Keratinocyte (primary cell): ENCODE measurements at regions not wholly inside any gene's neighbourhood (a gene's known extent, or its start where the extent isn't known, plus 50 kb on each side); places are given as distances from the start of the nearest gene placed in this dataset.

ENCODE experiments used
- DNase-seq: peaks from one replicate; pipeline ENCODE4 v3.0.0-alpha.2; 2011; ENCODE audit warnings: low read depth, missing footprints, low spot score
- FAIRE-seq: peaks from 2 replicates; lab custom pipeline; 2011; peaks lifted over from hg19 to GRCh38; lab: Jason Lieb, UNC
- H2AFZ ChIP-seq: 2 replicates; pipeline ENCODE4 v1.6.0; 2012; ENCODE audit warnings: low read length, control low read depth, inconsistent platforms; ENCODE audit not compliant: control insufficient read depth
- H3K27ac ChIP-seq: 2 replicates; pipeline ENCODE4 v1.5.1; 2011; ENCODE audit warnings: low read length; ENCODE audit not compliant: control insufficient read depth, insufficient read depth
- H3K27me3 ChIP-seq: 3 replicates; pipeline ENCODE4 v1.6.0; 2011; ENCODE audit warnings: low read length; ENCODE audit not compliant: control insufficient read depth, insufficient read depth; ENCODE audit errors: extremely low read depth
- H3K36me3 ChIP-seq, 2 experiments: 2 replicates in 1 of 2; 3 replicates in 1 of 2; pipeline ENCODE4 v1.5.1; 2011; ENCODE audit warnings: low read length in 2 of 2, mild to moderate bottlenecking in 1 of 2; ENCODE audit not compliant: control insufficient read depth in 2 of 2, insufficient read depth in 2 of 2; ENCODE audit errors: extremely low read depth in 1 of 2
- H3K4me1 ChIP-seq: 3 replicates; pipeline ENCODE4 v1.5.1; 2011; ENCODE audit warnings: low read length; ENCODE audit not compliant: control insufficient read depth, insufficient read depth; ENCODE audit errors: extremely low read depth
- H3K4me2 ChIP-seq: 3 replicates; pipeline ENCODE4 v1.6.0; 2011; ENCODE audit warnings: low read depth, low read length; ENCODE audit not compliant: control insufficient read depth, insufficient read depth; ENCODE audit errors: extremely low read depth
- H3K4me3 ChIP-seq, 3 experiments: fragments of 200-600 bp in 1 of 3; sonication (generic) in 1 of 3; 2 replicates in 2 of 3; 3 replicates in 1 of 3; pipeline ENCODE4 v1.5.1; 2011 to 2016; ENCODE audit warnings: low read length in 3 of 3, mild to moderate bottlenecking in 3 of 3, control low read depth in 2 of 3, inconsistent platforms in 1 of 3, low read depth in 1 of 3, mixed read lengths in 1 of 3, mixed run types in 1 of 3, moderate library complexity in 1 of 3; ENCODE audit not compliant: control insufficient read depth in 2 of 3, insufficient read depth in 2 of 3; ENCODE audit errors: extremely low read depth in 1 of 3
- H3K79me2 ChIP-seq: 2 replicates; pipeline ENCODE4 v1.6.0; 2012; ENCODE audit warnings: low read length; ENCODE audit not compliant: control insufficient read depth, insufficient read depth
- H3K9ac ChIP-seq: 3 replicates; pipeline ENCODE4 v1.6.0; 2011; ENCODE audit warnings: low read length; ENCODE audit not compliant: control insufficient read depth, insufficient read depth; ENCODE audit errors: extremely low read depth
- H3K9me1 ChIP-seq: 3 replicates; pipeline ENCODE4 v1.6.0; 2011; ENCODE audit warnings: low read length; ENCODE audit not compliant: control insufficient read depth, insufficient read depth; ENCODE audit errors: extremely low read depth
- H3K9me3 ChIP-seq: 2 replicates; pipeline ENCODE4 v1.5.1; 2012; ENCODE audit warnings: low read depth, low read length; ENCODE audit not compliant: control insufficient read depth
- H4K20me1 ChIP-seq: 3 replicates; pipeline ENCODE4 v1.6.0; 2011; ENCODE audit warnings: low read length; ENCODE audit not compliant: control insufficient read depth, insufficient read depth; ENCODE audit errors: extremely low read depth
- CTCF ChIP-seq, 3 experiments: IDR thresholded peaks in 1 of 3; conservative IDR thresholded peaks in 1 of 3; optimal IDR thresholded peaks in 1 of 3; 2 replicates in 2 of 3; 3 replicates in 1 of 3; pipeline versions ENCODE3 to v1.5.1; 2011; ENCODE audit warnings: low read length in 3 of 3, mild to moderate bottlenecking in 3 of 3, moderate library complexity in 2 of 3, control low read depth in 1 of 3, inconsistent platforms in 1 of 3; ENCODE audit not compliant: insufficient read depth in 2 of 3; ENCODE audit errors: extremely low read depth in 1 of 3
- EZH2 ChIP-seq: IDR thresholded peaks from one replicate; pipeline ENCODE4 v1.6.1; 2012; ENCODE audit warnings: inconsistent platforms, mild to moderate bottlenecking, low read length, moderate library complexity
- dilution Hi-C: fragments of 300-500 bp; cut with MboI; formaldehyde crosslinking; loops from one replicate; pipeline ENCODE4 v1.7.0; 2020; ENCODE audit warnings: low sequenced_read_pairs; ENCODE audit not compliant: extremely low pct_ligation_motif_present

GRCh38 chr10:24150853-24151252 lies 58.1 kb upstream of the KIAA1217 start:
- H3K9me1 ChIP-seq, result no peaks in the 10 kb centered on the region
- dilution Hi-C loops, result no loop called here
- H3K4me1 ChIP-seq, result no peaks in the 10 kb centered on the region
- FAIRE-seq (no peak), DNase-seq (no peak)
- H3K4me2 ChIP-seq, result no peak overlapping the region
- no peak overlapping the region for H3K9ac ChIP-seq
- H3K36me3 ChIP-seq, result no peaks in the 10 kb centered on the region
- no peaks in the 10 kb centered on the region for H4K20me1 ChIP-seq
- H3K27me3 ChIP-seq, result no peaks in the 10 kb centered on the region
- no peak overlapping the region for H3K4me3 ChIP-seq
- H3K79me2 ChIP-seq, result no peaks in the 10 kb centered on the region
- TF ChIP-seq CTCF (optimal IDR thresholded peaks at IDR 0.05 in 1 of 3, IDR thresholded peaks at IDR 0.05 in 1 of 3, conservative IDR thresholded peaks at IDR 0.05 in 1 of 3; ENCODE audit: extremely low read depth in 1 of 3, insufficient read depth in 2 of 3, low read length in 3 of 3) (no peak), EZH2 (no peak)
- no peak overlapping the region for H3K27ac ChIP-seq
- no peaks in the 10 kb centered on the region for H3K9me3 ChIP-seq
- no peak overlapping the region for H2AFZ ChIP-seq

- H4K20me1 ChIP-seq, result no peaks in the 10 kb centered on the region
- H3K27ac ChIP-seq, result no peak overlapping the region
- no peaks in the 10 kb centered on the region for H3K9me3 ChIP-seq
- H2AFZ ChIP-seq, result no peak overlapping the region
- no peak for FAIRE-seq
- dilution Hi-C loops, result no loop called here
- H3K27me3 ChIP-seq, result no peaks in the 10 kb centered on the region
- no peaks in the 10 kb centered on the region for H3K36me3 ChIP-seq
- H3K9ac ChIP-seq, result no peak overlapping the region
- no peak overlapping the region for H3K4me3 ChIP-seq
- H3K4me1 ChIP-seq, result no peaks in the 10 kb centered on the region
- TF ChIP-seq EZH2, result no peak
- no peak for TF ChIP-seq CTCF (optimal IDR thresholded peaks at IDR 0.05 in 1 of 3, IDR thresholded peaks at IDR 0.05 in 1 of 3, conservative IDR thresholded peaks at IDR 0.05 in 1 of 3; ENCODE audit: extremely low read depth in 1 of 3, insufficient read depth in 2 of 3, low read length in 3 of 3)
- no peaks in the 10 kb centered on the region for H3K9me1 ChIP-seq
- no peaks in the 10 kb centered on the region for H3K79me2 ChIP-seq
- no peak overlapping the region for H3K4me2 ChIP-seq
- DNase-seq, result no peak
Measured at GRCh38 chr10:24152270-24152669, 56.7 kb upstream of the KIAA1217 start.
